CD4-positive, CD25-positive, alpha-beta regulatory T cell (primary cell): ENCODE measurements at regions not wholly inside any gene's neighbourhood (a gene's known extent, or its start where the extent isn't known, plus 50 kb on each side); places are given as distances from the start of the nearest gene placed in this dataset.

Source experiments
- ATAC-seq, 2 donors: fragments of 150-1000 bp; cut with Tn5 transposase; one replicate each; pipeline ENCODE4 v1.10.0; 2021; ENCODE audit warnings: low read depth in 2 of 2, moderate number of reproducible peaks in 2 of 2, moderate library complexity in 1 of 2
- DNase-seq, 3 donors: peaks; one replicate each; pipeline versions ENCODE4 v3.0.0 to v3.0.0-alpha.2; 2012 to 2022; ENCODE audit warnings: mixed read lengths in 1 of 3
- H3K27ac ChIP-seq: one replicate; pipeline ENCODE4 v1.7.0; 2013; ENCODE audit warnings: mild to moderate bottlenecking, low read length; ENCODE audit not compliant: insufficient read depth, poor library complexity, severe bottlenecking
- H3K27me3 ChIP-seq: one replicate; pipeline ENCODE4 v1.7.0; 2013; ENCODE audit warnings: low read length; ENCODE audit not compliant: control insufficient read depth, insufficient read depth
- H3K36me3 ChIP-seq: one replicate; pipeline ENCODE4 v1.7.0; 2013; ENCODE audit warnings: mild to moderate bottlenecking, low read length, moderate library complexity; ENCODE audit not compliant: control insufficient read depth, insufficient read depth
- H3K4me1 ChIP-seq: 2 replicates; pipeline ENCODE4 v1.7.0; 2013; ENCODE audit warnings: mild to moderate bottlenecking, low read length; ENCODE audit not compliant: insufficient read depth, control insufficient read depth, poor library complexity, severe bottlenecking
- H3K4me3 ChIP-seq: one replicate; pipeline ENCODE4 v1.7.0; 2013; ENCODE audit warnings: low read depth, mild to moderate bottlenecking, low read length, moderate library complexity
- H3K9me3 ChIP-seq, 2 experiments: 1 replicate in 1 of 2; 2 replicates in 1 of 2; pipeline ENCODE4 v1.7.0; 2013; ENCODE audit warnings: low read length in 2 of 2, mild to moderate bottlenecking in 1 of 2, moderate library complexity in 1 of 2; ENCODE audit not compliant: control insufficient read depth in 2 of 2
- H3K27ac Mint-ChIP-seq, 3 donors: one replicate each; pipeline ENCODE4 v1.8.0; 2020 to 2022; ENCODE audit warnings: mild to moderate bottlenecking in 3 of 3, mixed read lengths in 3 of 3, moderate library complexity in 2 of 3
- H3K27me3 Mint-ChIP-seq: one replicate; pipeline ENCODE4 v1.8.0; 2022; ENCODE audit warnings: mild to moderate bottlenecking, mixed read lengths
- H3K36me3 Mint-ChIP-seq: one replicate; pipeline ENCODE4 v1.8.0; 2020; ENCODE audit warnings: mixed read lengths
- H3K4me1 Mint-ChIP-seq, 4 donors: one replicate each; pipeline ENCODE4 v1.8.0; 2020 to 2022; ENCODE audit warnings: mixed read lengths in 4 of 4, mild to moderate bottlenecking in 1 of 4
- H3K4me3 Mint-ChIP-seq, 4 donors: one replicate each; pipeline ENCODE4 v1.8.0; 2020 to 2022; ENCODE audit warnings: mild to moderate bottlenecking in 4 of 4, mixed read lengths in 4 of 4, moderate library complexity in 3 of 4
- H3K9me3 Mint-ChIP-seq, 7 donors: one replicate each; pipeline ENCODE4 v1.8.0; 2020 to 2022; ENCODE audit warnings: mixed read lengths in 7 of 7, mild to moderate bottlenecking in 3 of 7, moderate library complexity in 2 of 7

DNA sequence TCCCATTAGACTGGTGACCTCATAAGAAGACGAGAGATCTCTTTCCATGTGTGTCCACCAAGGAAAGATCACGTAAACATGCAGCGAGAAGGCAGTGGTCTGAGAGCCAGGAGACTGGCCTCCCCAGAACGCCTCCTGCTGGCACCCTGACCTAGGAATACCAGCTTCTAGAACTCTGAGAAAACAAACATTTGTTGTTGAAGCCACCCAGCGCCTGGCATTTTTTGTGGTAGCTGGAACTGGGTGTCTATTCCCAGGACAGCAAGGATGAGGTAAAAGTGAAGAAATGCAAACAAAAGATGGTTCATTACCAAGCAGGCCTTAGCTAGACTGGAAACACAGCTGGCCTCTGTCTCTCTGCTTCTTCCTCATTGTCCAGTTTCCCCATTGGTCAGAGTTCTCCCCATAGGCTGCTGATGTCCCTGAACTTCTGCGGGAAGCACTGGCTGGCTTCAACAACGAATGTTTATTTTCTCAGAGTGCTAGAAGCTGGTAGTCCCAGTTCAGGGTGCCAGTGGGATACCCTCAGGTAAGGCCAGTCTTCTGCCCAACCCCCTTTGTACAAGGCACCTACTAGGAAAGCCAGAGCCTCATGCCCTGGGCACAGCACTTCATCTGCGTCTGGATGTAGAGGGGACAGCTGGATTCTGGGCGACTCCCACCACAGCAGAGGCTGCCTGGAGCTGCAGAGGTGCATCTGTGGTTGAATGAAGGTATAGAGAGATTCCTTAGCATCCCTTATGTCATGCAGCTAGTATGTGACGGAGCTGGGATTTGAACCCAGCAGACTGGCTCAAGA, 304.9 kb downstream of the TCERG1L start:
- H3K36me3 Mint-ChIP-seq: no peaks in the 10 kb centered on the region

GRCh38 chr10:131009791-131010190, 301.7 kb downstream of the TCERG1L start:
- ATAC-seq (no peak), DNase-seq (no peak)
- no peak overlapping the region for H3K27ac ChIP-seq
- H3K9me3 Mint-ChIP-seq: peaks cover 0 to 2% (median 1%) of the 10 kb centered on the region in 7 donors
- no peaks in the 10 kb centered on the region for H3K9me3 ChIP-seq
- H3K36me3 Mint-ChIP-seq: no peaks in the 10 kb centered on the region
- H3K27ac Mint-ChIP-seq: no peak overlapping the region
- no peaks in the 10 kb centered on the region for H3K4me1 ChIP-seq
- peaks cover 4% of the 10 kb centered on the region for H3K27me3 Mint-ChIP-seq
- H3K4me1 Mint-ChIP-seq: no peaks in the 10 kb centered on the region
- H3K36me3 ChIP-seq: no peaks in the 10 kb centered on the region
- H3K27me3 ChIP-seq: no peaks in the 10 kb centered on the region
- H3K4me3 Mint-ChIP-seq: no peak overlapping the region
- no peak overlapping the region for H3K4me3 ChIP-seq

More for the DNA sequence above, 304.9 kb downstream of the TCERG1L start:
- no peak overlapping the region for H3K4me3 ChIP-seq
- Mint-ChIP-seq H3K27me3 (peaks cover 4% of the 10 kb centered on the region), H3K27ac (no peak overlapping the region), H3K4me1 (no peaks in the 10 kb centered on the region), H3K4me3 (no peak overlapping the region), H3K9me3 (peaks cover 0 to 2% (median 1%) of the 10 kb centered on the region in 7 donors)
- ATAC-seq (no peak), DNase-seq (no peak)
- H3K27ac ChIP-seq: no peak overlapping the region
- H3K27me3 ChIP-seq: no peaks in the 10 kb centered on the region
- no peaks in the 10 kb centered on the region for H3K36me3 ChIP-seq
- no peaks in the 10 kb centered on the region for H3K9me3 ChIP-seq
- no peaks in the 10 kb centered on the region for H3K4me1 ChIP-seq

DNA sequence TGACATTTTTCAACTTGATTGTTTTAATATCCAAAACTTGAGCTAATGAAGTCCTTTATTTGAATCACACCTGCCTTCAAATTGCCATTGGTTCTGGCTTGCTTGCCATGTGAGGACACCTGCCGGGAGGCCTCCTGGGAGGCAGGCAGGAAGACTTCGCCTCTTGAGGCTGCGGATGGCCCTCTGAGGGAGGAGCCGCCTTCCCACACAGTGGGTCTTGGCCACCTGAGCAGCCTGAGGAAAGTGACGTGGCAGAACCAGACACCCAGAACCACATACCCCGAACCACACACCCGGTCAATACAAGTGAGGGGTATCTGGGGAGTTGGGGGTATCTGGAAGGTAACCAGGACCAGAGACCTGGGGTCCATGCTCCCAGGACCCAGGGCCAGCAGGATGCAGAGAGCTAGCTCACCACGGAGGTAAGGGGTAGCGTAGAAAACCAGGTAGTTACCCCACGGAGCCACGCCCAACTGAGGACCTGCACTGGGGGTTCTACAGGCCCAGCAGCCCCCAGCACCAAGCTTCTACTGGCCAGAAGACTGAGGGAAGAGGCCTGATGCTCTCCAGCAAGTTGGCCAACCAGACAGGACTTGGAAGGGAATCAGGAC, 300.5 kb downstream of the TCERG1L start:
- peaks cover 4% of the 10 kb centered on the region for H3K27me3 Mint-ChIP-seq
- no peaks in the 10 kb centered on the region for H3K36me3 Mint-ChIP-seq
- Histone ChIP-seq H3K36me3 (no peaks in the 10 kb centered on the region), H3K9me3 (no peaks in the 10 kb centered on the region), H3K27ac (no peak overlapping the region), H3K4me3 (no peak overlapping the region), H3K27me3 (no peaks in the 10 kb centered on the region), H3K4me1 (no peaks in the 10 kb centered on the region)
- no peak overlapping the region for H3K27ac Mint-ChIP-seq
- peaks cover 0 to 2% (median 0%) of the 10 kb centered on the region in 7 donors for H3K9me3 Mint-ChIP-seq
- H3K4me1 Mint-ChIP-seq: no peaks in the 10 kb centered on the region
- DNase-seq (no peak), ATAC-seq (no peak)
- no peak overlapping the region for H3K4me3 Mint-ChIP-seq

- Mint-ChIP-seq H3K4me1 (no peaks in the 10 kb centered on the region), H3K27me3 (peaks cover 4% of the 10 kb centered on the region), H3K9me3 (peaks cover 0 to 2% (median 0%) of the 10 kb centered on the region in 7 donors), H3K27ac (no peak overlapping the region), H3K36me3 (no peaks in the 10 kb centered on the region), H3K4me3 (no peak overlapping the region)
- Histone ChIP-seq H3K36me3 (no peaks in the 10 kb centered on the region), H3K9me3 (no peaks in the 10 kb centered on the region), H3K4me3 (no peak overlapping the region), H3K27me3 (no peaks in the 10 kb centered on the region), H3K4me1 (no peaks in the 10 kb centered on the region), H3K27ac (no peak overlapping the region)
- ATAC-seq (no peak), DNase-seq (no peak)
Measured at GRCh38 chr10:131011936-131012640, 299.4 kb downstream of the TCERG1L start.

- H3K9me3 ChIP-seq: no peaks in the 10 kb centered on the region
- Mint-ChIP-seq H3K27me3 (peaks cover 2% of the 10 kb centered on the region), H3K27ac (no peak overlapping the region), H3K4me1 (no peaks in the 10 kb centered on the region), H3K4me3 (no peak overlapping the region), H3K36me3 (no peaks in the 10 kb centered on the region), H3K9me3 (peaks cover 0 to 2% (median 0%) of the 10 kb centered on the region in 7 donors)
- no peak overlapping the region for H3K27ac ChIP-seq
- H3K36me3 ChIP-seq: no peaks in the 10 kb centered on the region
- no peaks in the 10 kb centered on the region for H3K4me1 ChIP-seq
- no peak overlapping the region for H3K4me3 ChIP-seq
- ATAC-seq (no peak), DNase-seq (no peak)
- no peaks in the 10 kb centered on the region for H3K27me3 ChIP-seq
Measured at GRCh38 chr10:131012641-131012985, 298.9 kb downstream of the TCERG1L start.

DNA sequence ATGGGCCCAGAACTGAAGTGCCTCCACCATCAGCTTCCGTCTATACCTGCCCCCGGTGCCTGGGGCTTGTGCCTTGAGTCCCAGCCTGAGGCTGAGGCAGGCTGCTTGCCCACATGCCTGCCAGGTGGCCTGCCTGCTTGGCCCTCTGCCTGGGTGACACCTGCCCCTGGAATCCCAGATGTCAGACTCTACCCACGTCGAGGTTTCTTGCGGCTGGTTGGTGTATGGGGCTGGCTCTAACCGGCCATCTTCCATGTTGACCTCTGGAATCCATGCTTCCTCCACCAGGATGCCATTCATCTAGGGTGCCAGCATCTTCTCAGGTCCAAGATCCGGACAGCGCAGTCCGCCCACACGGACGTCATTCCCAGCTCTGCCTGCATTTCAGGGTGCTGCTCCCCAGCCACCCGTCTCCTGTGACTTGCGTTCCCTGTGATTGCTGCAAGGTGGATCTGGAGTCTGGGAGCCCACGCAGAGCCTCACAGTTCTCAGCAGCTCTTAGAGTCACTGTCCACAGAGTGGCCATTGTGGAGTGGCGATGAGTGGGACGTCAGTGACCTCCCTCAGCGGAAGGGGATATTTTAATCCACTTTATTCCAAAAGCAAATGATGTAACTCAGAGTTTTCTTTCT, 298.1 kb downstream of the TCERG1L start:
- Mint-ChIP-seq H3K27me3 (no peaks in the 10 kb centered on the region), H3K36me3 (no peaks in the 10 kb centered on the region), H3K9me3 (peaks cover 0 to 2% (median 0%) of the 10 kb centered on the region in 7 donors), H3K4me3 (no peak overlapping the region), H3K4me1 (no peaks in the 10 kb centered on the region), H3K27ac (no peak overlapping the region)
- Histone ChIP-seq H3K36me3 (no peaks in the 10 kb centered on the region), H3K27me3 (no peaks in the 10 kb centered on the region), H3K27ac (no peak overlapping the region), H3K4me3 (no peak overlapping the region), H3K9me3 (no peaks in the 10 kb centered on the region), H3K4me1 (no peaks in the 10 kb centered on the region)
- ATAC-seq: no peak
- no peak for DNase-seq

DNA sequence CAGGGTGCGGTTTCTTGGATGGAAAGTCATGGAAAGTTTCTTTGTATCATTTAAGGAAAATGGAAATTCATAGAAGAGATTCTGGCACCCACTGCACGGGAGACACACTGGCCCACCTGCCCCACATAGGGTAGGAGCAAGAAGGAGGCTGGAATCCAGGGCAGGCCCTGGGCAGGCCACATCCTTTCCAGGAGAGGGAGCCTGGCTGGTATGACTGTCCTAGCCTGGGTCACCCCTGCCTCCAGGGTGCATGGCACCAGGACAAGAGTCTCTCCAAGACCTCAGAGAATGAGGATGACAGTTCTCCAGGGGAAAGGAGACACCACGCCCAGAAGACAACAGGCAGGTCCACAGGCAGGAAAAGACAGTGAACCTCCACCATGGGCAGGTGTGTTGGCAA, 297.2 kb downstream of the TCERG1L start:
- no peaks in the 10 kb centered on the region for H3K4me1 Mint-ChIP-seq
- H3K4me3 Mint-ChIP-seq: no peak overlapping the region

More for the DNA sequence above, 297.2 kb downstream of the TCERG1L start:
- DNase-seq (no peak), ATAC-seq (no peak)
- Histone ChIP-seq H3K36me3 (no peaks in the 10 kb centered on the region), H3K27me3 (no peaks in the 10 kb centered on the region), H3K27ac (no peak overlapping the region), H3K4me1 (no peaks in the 10 kb centered on the region), H3K4me3 (no peak overlapping the region), H3K9me3 (no peaks in the 10 kb centered on the region)
- H3K36me3 Mint-ChIP-seq: no peaks in the 10 kb centered on the region
- H3K27me3 Mint-ChIP-seq: no peaks in the 10 kb centered on the region
- H3K9me3 Mint-ChIP-seq: peaks cover 0 to 1% (median 0%) of the 10 kb centered on the region in 7 donors
- H3K27ac Mint-ChIP-seq: no peak overlapping the region
